ENCODE measurements at regions not wholly inside any gene's neighbourhood (a gene's known extent, or its start where the extent isn't known, plus 50 kb on each side); places are given as distances from the start of the nearest gene placed in this dataset.

- TF ChIP-seq, protein P1, sequence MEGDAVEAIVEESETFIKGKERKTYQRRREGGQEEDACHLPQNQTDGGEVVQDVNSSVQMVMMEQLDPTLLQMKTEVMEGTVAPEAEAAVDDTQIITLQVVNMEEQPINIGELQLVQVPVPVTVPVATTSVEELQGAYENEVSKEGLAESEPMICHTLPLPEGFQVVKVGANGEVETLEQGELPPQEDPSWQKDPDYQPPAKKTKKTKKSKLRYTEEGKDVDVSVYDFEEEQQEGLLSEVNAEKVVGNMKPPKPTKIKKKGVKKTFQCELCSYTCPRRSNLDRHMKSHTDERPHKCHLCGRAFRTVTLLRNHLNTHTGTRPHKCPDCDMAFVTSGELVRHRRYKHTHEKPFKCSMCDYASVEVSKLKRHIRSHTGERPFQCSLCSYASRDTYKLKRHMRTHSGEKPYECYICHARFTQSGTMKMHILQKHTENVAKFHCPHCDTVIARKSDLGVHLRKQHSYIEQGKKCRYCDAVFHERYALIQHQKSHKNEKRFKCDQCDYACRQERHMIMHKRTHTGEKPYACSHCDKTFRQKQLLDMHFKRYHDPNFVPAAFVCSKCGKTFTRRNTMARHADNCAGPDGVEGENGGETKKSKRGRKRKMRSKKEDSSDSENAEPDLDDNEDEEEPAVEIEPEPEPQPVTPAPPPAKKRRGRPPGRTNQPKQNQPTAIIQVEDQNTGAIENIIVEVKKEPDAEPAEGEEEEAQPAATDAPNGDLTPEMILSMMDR (IDR thresholded peaks at IDR 0.05; ENCODE audit: insufficient read depth, low read length), result no peak
- TF ChIP-seq, protein P2, sequence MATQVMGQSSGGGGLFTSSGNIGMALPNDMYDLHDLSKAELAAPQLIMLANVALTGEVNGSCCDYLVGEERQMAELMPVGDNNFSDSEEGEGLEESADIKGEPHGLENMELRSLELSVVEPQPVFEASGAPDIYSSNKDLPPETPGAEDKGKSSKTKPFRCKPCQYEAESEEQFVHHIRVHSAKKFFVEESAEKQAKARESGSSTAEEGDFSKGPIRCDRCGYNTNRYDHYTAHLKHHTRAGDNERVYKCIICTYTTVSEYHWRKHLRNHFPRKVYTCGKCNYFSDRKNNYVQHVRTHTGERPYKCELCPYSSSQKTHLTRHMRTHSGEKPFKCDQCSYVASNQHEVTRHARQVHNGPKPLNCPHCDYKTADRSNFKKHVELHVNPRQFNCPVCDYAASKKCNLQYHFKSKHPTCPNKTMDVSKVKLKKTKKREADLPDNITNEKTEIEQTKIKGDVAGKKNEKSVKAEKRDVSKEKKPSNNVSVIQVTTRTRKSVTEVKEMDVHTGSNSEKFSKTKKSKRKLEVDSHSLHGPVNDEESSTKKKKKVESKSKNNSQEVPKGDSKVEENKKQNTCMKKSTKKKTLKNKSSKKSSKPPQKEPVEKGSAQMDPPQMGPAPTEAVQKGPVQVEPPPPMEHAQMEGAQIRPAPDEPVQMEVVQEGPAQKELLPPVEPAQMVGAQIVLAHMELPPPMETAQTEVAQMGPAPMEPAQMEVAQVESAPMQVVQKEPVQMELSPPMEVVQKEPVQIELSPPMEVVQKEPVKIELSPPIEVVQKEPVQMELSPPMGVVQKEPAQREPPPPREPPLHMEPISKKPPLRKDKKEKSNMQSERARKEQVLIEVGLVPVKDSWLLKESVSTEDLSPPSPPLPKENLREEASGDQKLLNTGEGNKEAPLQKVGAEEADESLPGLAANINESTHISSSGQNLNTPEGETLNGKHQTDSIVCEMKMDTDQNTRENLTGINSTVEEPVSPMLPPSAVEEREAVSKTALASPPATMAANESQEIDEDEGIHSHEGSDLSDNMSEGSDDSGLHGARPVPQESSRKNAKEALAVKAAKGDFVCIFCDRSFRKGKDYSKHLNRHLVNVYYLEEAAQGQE (IDR thresholded peaks at IDR 0.05; ENCODE audit: insufficient replicate concordance, low read depth), result no peak
- TF ChIP-seq POLR2AphosphoS5 (IDR thresholded peaks at IDR 0.05; ENCODE audit: low read depth) (no peak), GABPA (IDR thresholded peaks at IDR 0.05; ENCODE audit: low read depth) (no peak)
Measured at GRCh38 chr16:35480988-35481387, 2021.6 kb downstream of the TP53TG3F start.
